Kidney (tissue), 13 donors: ENCODE measurements at regions not wholly inside any gene's neighbourhood (a gene's known extent, or its start where the extent isn't known, plus 50 kb on each side); places are given as distances from the start of the nearest gene placed in this dataset.

Experiments
- DNase-seq, 5 donors: peaks; one replicate each; pipeline ENCODE4 v3.0.0-alpha.2; 2013 to 2020
- FAIRE-seq: peaks from 2 replicates; lab custom pipeline; 2012; peaks lifted over from hg19 to GRCh38; lab: Jason Lieb, UNC
- H3K27ac ChIP-seq, 2 donors: one replicate each; pipeline ENCODE4 v1.7.0; 2013; ENCODE audit warnings: low read depth in 2 of 2, low read length in 2 of 2, inconsistent platforms in 1 of 2
- H3K27me3 ChIP-seq: one replicate; pipeline ENCODE4 v1.7.1; 2013; ENCODE audit warnings: low read length, inconsistent platforms; ENCODE audit not compliant: control insufficient read depth, insufficient read depth
- H3K36me3 ChIP-seq, 3 donors: one replicate each; pipeline versions ENCODE4 v1.7.0 to v1.7.1; 2013; ENCODE audit warnings: low read length in 3 of 3, control low read depth in 1 of 3, inconsistent platforms in 1 of 3; ENCODE audit not compliant: insufficient read depth in 3 of 3, control insufficient read depth in 2 of 3
- H3K4me1 ChIP-seq, 3 donors: one replicate each; pipeline versions ENCODE4 v1.7.0 to v1.7.1; 2013; ENCODE audit warnings: low read length in 3 of 3, inconsistent platforms in 1 of 3, low read depth in 1 of 3; ENCODE audit not compliant: control insufficient read depth in 2 of 3, insufficient read depth in 2 of 3
- H3K4me3 ChIP-seq, 3 donors: one replicate each; pipeline versions ENCODE4 v1.7.0 to v1.8.1; 2013; ENCODE audit warnings: low read length in 3 of 3, control low read depth in 1 of 3, inconsistent platforms in 1 of 3
- H3K9ac ChIP-seq, 3 donors: one replicate each; pipeline versions ENCODE4 v1.7.0 to v1.7.1; 2013; ENCODE audit warnings: low read length in 3 of 3, control low read depth in 1 of 3, inconsistent platforms in 1 of 3
- H3K9me3 ChIP-seq, 3 donors: one replicate each; pipeline versions ENCODE4 v1.7.0 to v1.7.1; 2013; ENCODE audit warnings: low read length in 3 of 3, control low read depth in 1 of 3, inconsistent platforms in 1 of 3; ENCODE audit not compliant: control insufficient read depth in 2 of 3, insufficient read depth in 1 of 3
- intact Hi-C: fragments of 100-400 bp; cut with DNase I; formaldehyde crosslinking; loops from one replicate; pipeline ENCODE4 v1.11.1; 2022
- TF ChIP-seq, protein P1 (sequence below): IDR thresholded peaks from 3 replicates; pipeline ENCODE4 v1.5.1; 2012; ENCODE audit warnings: mild to moderate bottlenecking, moderate library complexity, borderline replicate concordance; ENCODE audit not compliant: insufficient read depth; ENCODE audit errors: extremely low read depth
- donor health status: control.
- donor health status: control.
- donor health status: control.
- donor health status: control.
- donor health status: control.
- donor health status: DM: yes; HTN: yes; CAD: no.
- donor health status: Normal renal cell carcinoma (clear cell type).

DNA sequence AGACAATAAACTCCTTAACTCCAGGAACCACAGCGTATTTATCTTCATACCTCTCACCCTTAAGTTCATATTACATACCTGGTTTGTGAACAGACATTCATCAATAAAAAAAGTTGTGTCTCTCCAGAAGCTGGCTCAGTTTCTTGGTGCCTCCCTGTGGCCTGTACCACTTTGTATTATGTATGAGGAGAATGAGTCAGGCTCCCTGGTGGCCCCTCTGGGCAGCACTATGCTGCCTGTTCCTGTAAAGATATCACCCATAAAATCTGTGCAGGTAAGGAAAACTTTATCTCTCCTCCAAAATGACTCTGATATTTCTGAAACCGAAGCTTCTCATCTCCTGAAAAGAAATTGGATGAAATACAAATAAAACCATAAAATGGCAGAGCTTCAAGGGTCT, 198.4 kb upstream of the NT5C1B start:
- H3K4me3 ChIP-seq = no peak overlapping the region
- DNase-seq (no peak), FAIRE-seq (no peak)
- no peaks in the 10 kb centered on the region for H3K27me3 ChIP-seq
- TF ChIP-seq, protein P1, sequence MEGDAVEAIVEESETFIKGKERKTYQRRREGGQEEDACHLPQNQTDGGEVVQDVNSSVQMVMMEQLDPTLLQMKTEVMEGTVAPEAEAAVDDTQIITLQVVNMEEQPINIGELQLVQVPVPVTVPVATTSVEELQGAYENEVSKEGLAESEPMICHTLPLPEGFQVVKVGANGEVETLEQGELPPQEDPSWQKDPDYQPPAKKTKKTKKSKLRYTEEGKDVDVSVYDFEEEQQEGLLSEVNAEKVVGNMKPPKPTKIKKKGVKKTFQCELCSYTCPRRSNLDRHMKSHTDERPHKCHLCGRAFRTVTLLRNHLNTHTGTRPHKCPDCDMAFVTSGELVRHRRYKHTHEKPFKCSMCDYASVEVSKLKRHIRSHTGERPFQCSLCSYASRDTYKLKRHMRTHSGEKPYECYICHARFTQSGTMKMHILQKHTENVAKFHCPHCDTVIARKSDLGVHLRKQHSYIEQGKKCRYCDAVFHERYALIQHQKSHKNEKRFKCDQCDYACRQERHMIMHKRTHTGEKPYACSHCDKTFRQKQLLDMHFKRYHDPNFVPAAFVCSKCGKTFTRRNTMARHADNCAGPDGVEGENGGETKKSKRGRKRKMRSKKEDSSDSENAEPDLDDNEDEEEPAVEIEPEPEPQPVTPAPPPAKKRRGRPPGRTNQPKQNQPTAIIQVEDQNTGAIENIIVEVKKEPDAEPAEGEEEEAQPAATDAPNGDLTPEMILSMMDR = no peak
- no peak overlapping the region for H3K27ac ChIP-seq
- no peak overlapping the region for H3K9ac ChIP-seq
- H3K9me3 ChIP-seq = no peaks in the 10 kb centered on the region
- H3K4me1 ChIP-seq = peaks cover 0 to 5% (median 0%) of the 10 kb centered on the region in 3 donors
- intact Hi-C loops = no loop called here
- no peaks in the 10 kb centered on the region for H3K36me3 ChIP-seq

DNA sequence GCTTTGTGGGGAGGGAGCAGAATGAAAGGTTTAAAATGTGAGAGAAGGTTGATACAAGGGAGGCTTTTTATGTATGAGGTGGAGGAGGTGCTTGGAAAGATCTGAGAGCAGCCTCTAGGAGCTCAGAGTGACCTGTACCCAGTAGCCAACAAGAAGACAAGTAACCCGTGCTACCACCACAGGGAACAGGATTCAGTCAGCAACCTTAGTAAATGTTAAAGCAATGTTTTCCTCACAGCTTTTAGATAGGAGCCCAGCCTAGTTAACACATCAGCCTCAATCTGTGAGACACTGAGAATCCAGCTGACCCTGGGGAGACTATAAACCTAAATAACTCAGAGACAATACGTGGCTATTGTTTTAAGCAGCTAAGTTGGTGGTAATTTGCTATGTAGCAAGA, 194.9 kb upstream of the NT5C1B start:
- Histone ChIP-seq H3K4me3 (no peak overlapping the region), H3K4me1 (peaks cover 0 to 5% (median 3%) of the 10 kb centered on the region in 3 donors), H3K9me3 (no peaks in the 10 kb centered on the region), H3K36me3 (no peaks in the 10 kb centered on the region), H3K9ac (no peak overlapping the region), H3K27ac (no peak overlapping the region), H3K27me3 (no peaks in the 10 kb centered on the region)
- DNase-seq (no peak), FAIRE-seq (no peak)
- TF ChIP-seq, protein P1 = no peak
- intact Hi-C loops = no loop called here

DNA sequence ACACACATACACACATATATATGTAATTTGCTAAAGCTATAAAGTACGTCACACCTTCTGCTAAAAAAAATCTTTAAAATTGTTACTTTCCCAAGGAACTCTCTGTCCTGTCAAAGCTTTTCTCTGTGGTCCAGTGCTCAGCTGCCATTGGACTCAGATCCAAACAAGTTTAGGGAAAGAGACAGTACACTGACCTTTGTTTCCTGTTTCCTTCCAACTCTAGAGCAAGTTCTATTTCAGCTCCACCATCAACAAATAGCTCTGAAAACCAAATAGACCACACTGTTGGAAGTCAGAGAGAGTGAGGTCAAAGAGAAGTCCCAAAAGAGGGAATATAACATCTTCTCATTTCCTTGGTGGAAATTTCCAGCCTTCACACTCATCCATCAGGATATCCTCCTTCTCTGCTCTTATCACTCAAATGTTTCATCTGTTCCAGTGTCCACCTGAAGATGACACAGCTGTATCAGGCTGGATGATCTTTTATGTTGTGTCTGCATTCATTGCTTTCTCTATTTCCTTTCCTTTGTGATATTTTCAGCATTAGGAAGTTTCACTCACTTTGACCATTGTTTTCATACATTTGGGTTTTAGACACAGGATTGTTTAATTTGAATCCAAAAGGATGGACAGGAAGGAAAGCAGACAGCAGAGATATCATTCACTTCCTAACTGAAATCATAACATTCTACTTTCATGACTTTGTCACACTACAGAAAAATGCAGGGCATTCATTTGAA, 192.3 kb upstream of the NT5C1B start:
- peaks cover 0 to 3% (median 0%) of the 10 kb centered on the region in 3 donors for H3K4me1 ChIP-seq
- no peak overlapping the region for H3K9ac ChIP-seq
- H3K27ac ChIP-seq = no peak overlapping the region
- FAIRE-seq = no peak
- TF ChIP-seq, protein P1 = no peak
- H3K27me3 ChIP-seq = no peaks in the 10 kb centered on the region
- no peak for DNase-seq
- H3K36me3 ChIP-seq = no peaks in the 10 kb centered on the region
- intact Hi-C loops = no loop called here
- H3K4me3 ChIP-seq = no peak overlapping the region
- no peaks in the 10 kb centered on the region for H3K9me3 ChIP-seq
